H1 (cell line): ENCODE measurements at regions not wholly inside any gene's neighbourhood (a gene's known extent, or its start where the extent isn't known, plus 50 kb on each side); places are given as distances from the start of the nearest gene placed in this dataset.

Source experiments
- CTCF ChIA-PET: fragments of 300-600 bp; sonication (Branson Sonifier 250); formaldehyde crosslinking; loops from one replicate; lab custom pipeline; 2021; ENCODE audit not compliant: partially characterized antibody; lab: Charles Lee
- POLR2A ChIA-PET: fragments of 300-600 bp; sonication (Branson Sonifier 250); formaldehyde crosslinking; loops from one replicate; lab custom pipeline; 2021; ENCODE audit warnings: inconsistent platforms; ENCODE audit not compliant: partially characterized antibody; lab: Charles Lee
- DNase-seq, 2 experiments: peaks; one replicate each; pipeline versions ENCODE4 v3.0.0 to v3.0.0-alpha.2; 2010 to 2022; ENCODE audit warnings: low spot score in 2 of 2, low read depth in 1 of 2, mixed read lengths in 1 of 2
- FAIRE-seq: peaks from 2 replicates; lab custom pipeline; 2011; peaks lifted over from hg19 to GRCh38; lab: Jason Lieb, UNC
- H2AFZ ChIP-seq: 2 replicates; pipeline ENCODE4 v1.8.1; 2012; ENCODE audit warnings: low read length, inconsistent platforms
- H2AK5ac ChIP-seq: 2 replicates; pipeline ENCODE4 v1.6.1; 2013; ENCODE audit warnings: low read depth, low read length
- H2BK120ac ChIP-seq: replicated peaks from 2 replicates; pipeline ENCODE3; 2013; ENCODE audit warnings: low read depth, low read length, inconsistent platforms
- H2BK12ac ChIP-seq: 2 replicates; pipeline ENCODE4 v1.6.1; 2013; ENCODE audit warnings: low read depth, low read length
- H2BK15ac ChIP-seq: 2 replicates; pipeline ENCODE4 v1.6.1; 2013; ENCODE audit warnings: low read length
- H2BK20ac ChIP-seq: 2 replicates; pipeline ENCODE4 v1.6.1; 2013; ENCODE audit warnings: low read length
- H2BK5ac ChIP-seq: 2 replicates; pipeline ENCODE4 v1.6.1; 2013; ENCODE audit warnings: low read depth, low read length
- H3K14ac ChIP-seq: 2 replicates; pipeline ENCODE4 v1.6.1; 2013; ENCODE audit warnings: inconsistent platforms; ENCODE audit not compliant: insufficient read length
- H3K18ac ChIP-seq: 2 replicates; pipeline ENCODE4 v1.6.1; 2013; ENCODE audit warnings: low read length; ENCODE audit errors: extremely low read depth
- H3K23ac ChIP-seq: 2 replicates; pipeline ENCODE4 v1.6.1; 2013; ENCODE audit warnings: inconsistent platforms; ENCODE audit not compliant: insufficient read length
- H3K23me2 ChIP-seq: 2 replicates; pipeline ENCODE4 v1.6.1; 2013; ENCODE audit warnings: low read depth, low read length
- H3K27ac ChIP-seq: 2 replicates; pipeline ENCODE4 v1.6.1; 2011; ENCODE audit warnings: low read depth, low read length, inconsistent platforms
- H3K27me3 ChIP-seq, 4 experiments: replicated peaks in 1 of 4; 1 replicate in 1 of 4; 2 replicates in 3 of 4; pipeline versions ENCODE4 v1.6.1 to v1.8.1; 2011 to 2013; ENCODE audit warnings: low read length in 3 of 4, mild to moderate bottlenecking in 3 of 4, inconsistent platforms in 2 of 4, mixed read lengths in 2 of 4, moderate library complexity in 1 of 4; ENCODE audit not compliant: control insufficient read depth in 3 of 4, insufficient read depth in 3 of 4; ENCODE audit errors: extremely low read depth in 1 of 4
- H3K36me3 ChIP-seq, 4 experiments: 2 replicates each; pipeline versions ENCODE4 v1.6.1 to v1.8.1; 2011 to 2013; ENCODE audit warnings: mild to moderate bottlenecking in 4 of 4, low read length in 3 of 4, moderate library complexity in 2 of 4, control low read depth in 1 of 4, inconsistent platforms in 1 of 4; ENCODE audit not compliant: insufficient read depth in 4 of 4, control insufficient read depth in 2 of 4
- H3K4ac ChIP-seq: replicated peaks from 2 replicates; pipeline ENCODE3; 2013; ENCODE audit warnings: low read length, low read depth, mixed read lengths, inconsistent platforms; ENCODE audit not compliant: insufficient read length
- H3K4me1 ChIP-seq, 4 experiments: replicated peaks in 1 of 4; 1 replicate in 1 of 4; 2 replicates in 3 of 4; pipeline versions ENCODE4 v1.6.1 to v1.8.1; 2011 to 2013; ENCODE audit warnings: low read length in 3 of 4, inconsistent platforms in 2 of 4, mixed read lengths in 1 of 4; ENCODE audit not compliant: insufficient read depth in 4 of 4, control insufficient read depth in 3 of 4
- H3K4me2 ChIP-seq, 2 experiments: 2 replicates each; pipeline versions ENCODE4 v1.6.1 to v1.8.1; 2011 to 2013; ENCODE audit warnings: low read depth in 2 of 2, low read length in 2 of 2, control low read depth in 1 of 2, inconsistent platforms in 1 of 2, mild to moderate bottlenecking in 1 of 2; ENCODE audit not compliant: insufficient read depth in 1 of 2
- H3K4me3 ChIP-seq, 4 experiments: fragments of 200-600, 300-600 bp in 1 of 4; sonication (generic), shearing (Covaris generic), sonication (Bioruptor Twin) in 1 of 4; 2 replicates each; pipeline versions ENCODE4 v1.5.1 to v1.8.1; 2011 to 2016; ENCODE audit warnings: low read length in 4 of 4, low read depth in 3 of 4, control low read depth in 2 of 4, inconsistent platforms in 2 of 4, mild to moderate bottlenecking in 2 of 4, mixed read lengths in 1 of 4, moderate library complexity in 1 of 4; ENCODE audit not compliant: insufficient read depth in 2 of 4; ENCODE audit errors: extremely low read depth in 1 of 4
- H3K56ac ChIP-seq: replicated peaks from 2 replicates; pipeline ENCODE3; 2013; ENCODE audit warnings: low read depth, mild to moderate bottlenecking, mixed read lengths, low read length, inconsistent platforms; ENCODE audit not compliant: insufficient read length
- H3K79me1 ChIP-seq: 2 replicates; pipeline ENCODE4 v1.6.1; 2013; ENCODE audit warnings: low read depth, low read length, control low read depth
- H3K79me2 ChIP-seq, 2 experiments: 2 replicates each; pipeline versions ENCODE4 v1.6.1 to v1.8.1; 2012 to 2013; ENCODE audit warnings: low read length in 2 of 2, mild to moderate bottlenecking in 2 of 2, inconsistent platforms in 1 of 2; ENCODE audit not compliant: insufficient read depth in 2 of 2, control insufficient read depth in 1 of 2
- H3K9ac ChIP-seq, 4 experiments: replicated peaks in 1 of 4; 1 replicate in 1 of 4; 2 replicates in 3 of 4; pipeline versions ENCODE4 v1.6.1 to v1.8.1; 2011 to 2013; ENCODE audit warnings: low read depth in 3 of 4, low read length in 3 of 4, control low read depth in 2 of 4, mild to moderate bottlenecking in 2 of 4, moderate library complexity in 2 of 4, inconsistent platforms in 1 of 4; ENCODE audit errors: extremely low read depth in 1 of 4
- H3K9me3 ChIP-seq, 2 experiments: 2 replicates each; pipeline versions ENCODE4 v1.6.1 to v1.8.1; 2012 to 2013; ENCODE audit warnings: mild to moderate bottlenecking in 2 of 2, moderate library complexity in 2 of 2, control low read depth in 1 of 2, inconsistent platforms in 1 of 2, low read depth in 1 of 2, low read length in 1 of 2, mixed read lengths in 1 of 2; ENCODE audit not compliant: insufficient read depth in 2 of 2
- H4K20me1 ChIP-seq, 2 experiments: replicated peaks in 1 of 2; 2 replicates each; pipeline versions ENCODE3 to v1.8.1; 2011 to 2013; ENCODE audit warnings: inconsistent platforms in 2 of 2, low read length in 2 of 2, mild to moderate bottlenecking in 1 of 2; ENCODE audit not compliant: insufficient read depth in 2 of 2, control insufficient read depth in 1 of 2
- H4K5ac ChIP-seq: 2 replicates; pipeline ENCODE4 v1.6.1; 2013; ENCODE audit warnings: low read length, low read depth, mixed read lengths, inconsistent platforms; ENCODE audit not compliant: insufficient read length
- H4K8ac ChIP-seq: 2 replicates; pipeline ENCODE4 v1.8.0; 2013; ENCODE audit warnings: mild to moderate bottlenecking, moderate library complexity, low read length, inconsistent platforms; ENCODE audit not compliant: insufficient read depth; ENCODE audit errors: extremely low read depth
- H4K91ac ChIP-seq: replicated peaks from 2 replicates; pipeline ENCODE3; 2013; ENCODE audit warnings: low read length, mixed read lengths, inconsistent platforms; ENCODE audit not compliant: insufficient read length
- EZH2 ChIP-seq: fragments of 200-600 bp; sonication (generic); IDR thresholded peaks from 2 replicates; pipeline ENCODE4 v1.7.1; 2012; ENCODE audit warnings: low read depth, mild to moderate bottlenecking, moderate library complexity, low read length, inconsistent platforms; ENCODE audit not compliant: severe bottlenecking
- MAFK ChIP-seq: IDR thresholded peaks from 2 replicates; pipeline ENCODE4 v1.6.1; 2012; ENCODE audit warnings: low read depth, mild to moderate bottlenecking, improper control_type of control experiment, low read length
- POLR2A ChIP-seq, 2 experiments: IDR thresholded peaks; 1 replicate in 1 of 2; 2 replicates in 1 of 2; pipeline ENCODE4 v1.6.1; 2011; ENCODE audit warnings: low read depth in 2 of 2, low read length in 2 of 2, mild to moderate bottlenecking in 2 of 2; ENCODE audit errors: control extremely low read depth in 1 of 2
- SP1 ChIP-seq: IDR thresholded peaks from 2 replicates; pipeline ENCODE4 v1.6.1; 2011; ENCODE audit warnings: low read depth, low read length
- TAF1 ChIP-seq: IDR thresholded peaks from 2 replicates; pipeline ENCODE4 v1.6.1; 2011; ENCODE audit warnings: mild to moderate bottlenecking, low read depth, low read length
- WGBS, 2 experiments: shearing (Covaris generic) in 1 of 2; methylation state at CpG; one replicate each; pipeline versions ENCODE4 v1.1.6 to v1.1.7; 2013 to 2015; ENCODE audit warnings: low lambda C conversion rate in 2 of 2, mixed read lengths in 2 of 2, inconsistent platforms in 1 of 2, low coverage in 1 of 2, missing lambda C conversion rate in 1 of 2; ENCODE audit not compliant: insufficient replicate concordance in 2 of 2, insufficient coverage in 1 of 2, insufficient read length in 1 of 2; ENCODE audit errors: extremely low coverage in 1 of 2, missing lambda C conversion rate in 1 of 2; 5-methylcytosine and 5-hydroxymethylcytosine counted together

DNA sequence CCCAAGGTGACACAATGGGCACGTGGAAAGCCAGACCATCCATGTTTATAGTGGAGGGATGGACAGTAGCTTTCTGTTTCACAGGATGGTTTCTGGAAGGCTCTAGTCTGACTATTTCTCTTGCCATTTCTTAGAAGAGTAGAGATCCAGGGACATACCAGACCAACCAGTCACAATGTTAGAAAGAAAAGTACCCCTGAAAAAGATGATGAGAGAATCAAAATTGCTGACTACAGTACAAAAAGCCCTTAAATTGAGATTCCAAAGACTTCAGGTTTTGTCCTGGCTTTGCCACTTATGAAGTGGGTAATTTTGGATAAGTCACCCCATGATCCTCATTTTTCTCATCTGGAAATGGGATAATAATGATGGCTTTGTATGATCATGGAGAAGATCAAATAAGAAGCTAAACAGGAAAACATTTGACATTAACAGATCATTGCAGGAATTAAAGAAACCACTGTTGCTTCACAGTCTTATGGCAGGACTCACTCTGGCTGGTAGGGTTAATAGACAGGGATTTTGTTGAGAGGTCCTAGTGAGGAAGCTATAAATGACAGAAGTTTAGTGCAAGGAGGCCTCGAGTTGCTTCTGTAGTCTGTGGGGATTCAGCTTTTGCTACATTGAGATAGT, 386.0 kb downstream of the IRS1 start:
- Histone ChIP-seq H2BK20ac (no peak overlapping the region), H3K79me2 (no peaks in the 10 kb centered on the region), H2BK5ac (no peak overlapping the region), H3K56ac (no peak overlapping the region), H2BK15ac (no peak overlapping the region), H3K18ac (no peak overlapping the region), H3K14ac (no peak overlapping the region), H4K20me1 (no peaks in the 10 kb centered on the region), H3K36me3 (no peaks in the 10 kb centered on the region), H4K91ac (no peak overlapping the region), H3K27me3 (no peaks in the 10 kb centered on the region), H3K79me1 (no peaks in the 10 kb centered on the region), H3K9ac (no peak overlapping the region), H2BK12ac (no peak overlapping the region), H3K4me1 (no peaks in the 10 kb centered on the region), H2AFZ (peak overlapping the region; percentile 37; the same call in 1 of the 2 replicates), H4K5ac (no peak overlapping the region), H3K23me2 (no peaks in the 10 kb centered on the region), H3K27ac (no peak overlapping the region), H3K4me3 (no peak overlapping the region), H2AK5ac (no peak overlapping the region), H3K23ac (no peak overlapping the region), H3K4me2 (no peak overlapping the region), H2BK120ac (no peak overlapping the region), H3K4ac (no peak overlapping the region), H3K9me3 (no peaks in the 10 kb centered on the region), H4K8ac (no peak overlapping the region)
- CTCF ChIA-PET = interaction anchor here (0.7 to 1.1 kb wide), 2 partner anchors 11 to 72 kb away, joined by 3 read pairs; no protein-coding TSS in a partner anchor
- POLR2A ChIA-PET = no interaction called here
- DNase-seq = no peak
- 94% methylated on average over 2 of the region's 2 CpGs; no CpG with 5 or more reads in 1 of the 2 experiments for WGBS, 2 experiments
- FAIRE-seq = no peak
- no peak for TF ChIP-seq POLR2A (IDR thresholded peaks at IDR 0.05; ENCODE audit: control extremely low read depth in 1 of 2, low read depth in 2 of 2, low read length in 2 of 2)
- TF ChIP-seq TAF1 = no peak
- TF ChIP-seq SP1 = no peak
- TF ChIP-seq EZH2 = no peak
- TF ChIP-seq MAFK = no peak
